ENCODE measurements at regions not wholly inside any gene's neighbourhood (a gene's known extent, or its start where the extent isn't known, plus 50 kb on each side); places are given as distances from the start of the nearest gene placed in this dataset.

DNA sequence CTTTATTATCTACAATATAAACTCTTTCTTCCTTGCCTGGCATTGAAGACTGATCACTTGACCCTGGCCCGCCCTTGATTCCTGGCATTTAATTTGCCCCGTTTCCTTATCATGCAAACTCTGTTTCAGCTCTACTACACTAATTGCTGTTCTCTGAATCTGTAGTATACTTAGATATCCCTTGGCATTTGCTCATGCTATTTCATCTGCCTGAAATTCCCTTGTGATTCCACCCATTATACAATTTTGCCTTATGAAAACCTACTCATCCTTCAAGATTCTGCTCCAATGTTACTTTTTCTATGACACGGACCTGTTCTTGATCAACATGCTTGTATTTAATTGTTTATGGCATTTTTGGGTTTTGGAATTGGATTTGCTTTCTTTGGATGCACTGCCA is 459.9 kb upstream of the AMOT start:
- Histone ChIP-seq H3K9me3 (no peaks in the 10 kb centered on the region), H3K27me3 (no peaks in the 10 kb centered on the region), H3K4me1 (no peaks in the 10 kb centered on the region), H3K27ac (no peak overlapping the region), H3K36me3 (no peaks in the 10 kb centered on the region), H3K4me3 (no peak overlapping the region)
- TF ChIP-seq, protein P1, sequence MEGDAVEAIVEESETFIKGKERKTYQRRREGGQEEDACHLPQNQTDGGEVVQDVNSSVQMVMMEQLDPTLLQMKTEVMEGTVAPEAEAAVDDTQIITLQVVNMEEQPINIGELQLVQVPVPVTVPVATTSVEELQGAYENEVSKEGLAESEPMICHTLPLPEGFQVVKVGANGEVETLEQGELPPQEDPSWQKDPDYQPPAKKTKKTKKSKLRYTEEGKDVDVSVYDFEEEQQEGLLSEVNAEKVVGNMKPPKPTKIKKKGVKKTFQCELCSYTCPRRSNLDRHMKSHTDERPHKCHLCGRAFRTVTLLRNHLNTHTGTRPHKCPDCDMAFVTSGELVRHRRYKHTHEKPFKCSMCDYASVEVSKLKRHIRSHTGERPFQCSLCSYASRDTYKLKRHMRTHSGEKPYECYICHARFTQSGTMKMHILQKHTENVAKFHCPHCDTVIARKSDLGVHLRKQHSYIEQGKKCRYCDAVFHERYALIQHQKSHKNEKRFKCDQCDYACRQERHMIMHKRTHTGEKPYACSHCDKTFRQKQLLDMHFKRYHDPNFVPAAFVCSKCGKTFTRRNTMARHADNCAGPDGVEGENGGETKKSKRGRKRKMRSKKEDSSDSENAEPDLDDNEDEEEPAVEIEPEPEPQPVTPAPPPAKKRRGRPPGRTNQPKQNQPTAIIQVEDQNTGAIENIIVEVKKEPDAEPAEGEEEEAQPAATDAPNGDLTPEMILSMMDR (IDR thresholded peaks at IDR 0.05) = no peak
- no peak for TF ChIP-seq POLR2A (IDR thresholded peaks at IDR 0.05)
- 41 to 65% methylated on average over 3 of the region's 3 CpGs for WGBS, 2 donors
- DNase-seq = no peak
- intact Hi-C loops (cut with DNase I) = no loop called here

- no peak overlapping the region for H3K27ac ChIP-seq
- H3K36me3 ChIP-seq = no peaks in the 10 kb centered on the region
- no peaks in the 10 kb centered on the region for H3K27me3 ChIP-seq
- no peaks in the 10 kb centered on the region for H3K4me1 ChIP-seq
- H3K9me3 ChIP-seq = no peaks in the 10 kb centered on the region
- TF ChIP-seq POLR2A (IDR thresholded peaks at IDR 0.05) = no peak
- TF ChIP-seq, protein P1 (IDR thresholded peaks at IDR 0.05) = no peak
- intact Hi-C loops (cut with DNase I) = no loop called here
- DNase-seq = no peak
- no peak overlapping the region for H3K4me3 ChIP-seq
Measured at GRCh38 chrX:113297437-113297836, 456.8 kb upstream of the AMOT start.

DNA sequence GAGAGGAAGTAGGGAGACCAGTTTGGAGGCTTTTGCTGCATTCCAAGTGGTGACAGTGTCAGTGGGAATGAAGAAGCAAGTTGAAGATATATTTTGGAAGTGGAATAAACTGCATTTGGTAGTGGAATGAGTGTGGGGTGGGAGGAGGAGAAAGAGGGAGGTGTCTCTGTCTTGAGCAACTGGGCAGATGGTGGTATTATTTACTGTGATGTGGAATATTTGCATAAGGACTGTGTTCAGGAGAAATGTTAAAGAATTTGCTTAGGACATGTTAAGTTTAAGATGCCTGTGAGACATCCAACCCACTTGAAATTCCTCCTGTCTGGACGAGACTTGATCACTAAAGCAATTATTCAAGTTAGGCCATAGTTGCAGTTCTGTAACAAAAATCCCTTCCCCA is 448.9 kb upstream of the AMOT start:
- Histone ChIP-seq H3K27ac (no peak overlapping the region), H3K9me3 (no peaks in the 10 kb centered on the region), H3K27me3 (no peaks in the 10 kb centered on the region), H3K4me3 (no peak overlapping the region), H3K4me1 (no peaks in the 10 kb centered on the region), H3K36me3 (no peaks in the 10 kb centered on the region)
- 14 to 38% methylated on average over 1 of the region's 1 CpG for WGBS, 2 donors
- intact Hi-C loops (cut with DNase I) = no loop called here
- TF ChIP-seq POLR2A (IDR thresholded peaks at IDR 0.05) = no peak
- TF ChIP-seq, protein P1 (IDR thresholded peaks at IDR 0.05) = no peak
- no peak for DNase-seq

DNA sequence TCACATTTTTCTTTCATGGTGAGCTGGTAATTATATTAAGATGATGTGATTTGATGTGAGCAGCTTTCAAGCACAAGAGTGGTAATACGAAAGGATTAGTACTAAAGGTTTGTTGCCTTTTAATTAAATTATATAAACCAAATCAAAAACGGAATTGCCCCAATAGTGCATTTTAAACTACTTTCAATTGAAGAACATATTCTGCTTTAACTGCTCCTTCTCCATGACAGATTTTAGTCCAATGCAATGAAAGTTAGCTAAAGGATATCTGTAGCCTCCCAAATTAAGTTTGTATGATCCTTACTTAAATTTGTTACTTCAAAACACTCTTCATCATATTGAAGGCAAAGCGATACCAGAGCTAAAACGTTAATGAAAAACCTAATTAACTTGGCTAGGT is 447.1 kb upstream of the AMOT start:
- H3K9me3 ChIP-seq = no peaks in the 10 kb centered on the region
- no peaks in the 10 kb centered on the region for H3K36me3 ChIP-seq
- 77 to 78% methylated on average over 3 to 4 of the region's 4 CpGs for WGBS, 2 donors
- no peak overlapping the region for H3K4me3 ChIP-seq
- TF ChIP-seq, protein P1 (IDR thresholded peaks at IDR 0.05) = no peak
- no peak for TF ChIP-seq POLR2A (IDR thresholded peaks at IDR 0.05)
- H3K4me1 ChIP-seq = no peaks in the 10 kb centered on the region
- no peak for DNase-seq
- H3K27ac ChIP-seq = no peak overlapping the region
- no peaks in the 10 kb centered on the region for H3K27me3 ChIP-seq
- intact Hi-C loops (cut with DNase I) = no loop called here

- no peak for TF ChIP-seq POLR2A (IDR thresholded peaks at IDR 0.05)
- TF ChIP-seq, protein P1 (IDR thresholded peaks at IDR 0.05) = no peak
- Histone ChIP-seq H3K9me3 (no peaks in the 10 kb centered on the region), H3K36me3 (no peaks in the 10 kb centered on the region), H3K27ac (no peak overlapping the region), H3K27me3 (no peaks in the 10 kb centered on the region), H3K4me1 (no peaks in the 10 kb centered on the region), H3K4me3 (no peak overlapping the region)
- 80 to 86% methylated on average over 1 to 2 of the region's 2 CpGs for WGBS, 2 donors
- DNase-seq = no peak
- intact Hi-C loops (cut with DNase I) = no loop called here
Measured at GRCh38 chrX:113275804-113276203, 435.2 kb upstream of the AMOT start.

Data from esophagus squamous epithelium (tissue), 5 donors.